KMS-11 (cell line): ENCODE measurements at regions not wholly inside any gene's neighbourhood (a gene's known extent, or its start where the extent isn't known, plus 50 kb on each side); places are given as distances from the start of the nearest gene placed in this dataset.

Experiments
- H2AFZ ChIP-seq: fragments of 200-600 bp; sonication (generic); 2 replicates; pipeline ENCODE4 v1.6.1; 2016; ENCODE audit warnings: antibody characterized with exemption, mixed run types, low read depth
- H3K27ac ChIP-seq: fragments of 200-600 bp; sonication (generic); 2 replicates; pipeline ENCODE4 v1.6.1; 2016; ENCODE audit warnings: mild to moderate bottlenecking, mixed run types
- H3K27me3 ChIP-seq: fragments of 200-600 bp; sonication (generic); 2 replicates; pipeline ENCODE4 v1.6.1; 2017; ENCODE audit warnings: mild to moderate bottlenecking, low read depth, mixed run types, moderate library complexity; ENCODE audit not compliant: insufficient read depth
- H3K36me3 ChIP-seq: fragments of 200-600 bp; sonication (generic); 2 replicates; pipeline ENCODE4 v1.6.1; 2017; ENCODE audit warnings: mild to moderate bottlenecking, mixed run types; ENCODE audit not compliant: insufficient read depth
- H3K4me1 ChIP-seq: fragments of 200-600 bp; sonication (generic); 2 replicates; pipeline ENCODE4 v1.6.1; 2016; ENCODE audit warnings: mild to moderate bottlenecking, low read depth, mixed run types; ENCODE audit not compliant: poor library complexity, severe bottlenecking
- H3K4me2 ChIP-seq: fragments of 200-600 bp; sonication (generic); 2 replicates; pipeline ENCODE4 v1.7.0; 2016; ENCODE audit warnings: mild to moderate bottlenecking, mixed run types
- H3K4me3 ChIP-seq: fragments of 200-600 bp; sonication (generic); IDR thresholded peaks from 2 replicates; pipeline ENCODE4 v1.6.1; 2017; ENCODE audit warnings: low read depth, low read length, mixed read lengths; ENCODE audit not compliant: insufficient read depth
- H3K79me2 ChIP-seq: fragments of 200-600 bp; sonication (generic); 2 replicates; pipeline ENCODE4 v1.6.1; 2016; ENCODE audit warnings: low read depth, mixed run types; ENCODE audit not compliant: insufficient read depth
- H3K9ac ChIP-seq: fragments of 200-600 bp; sonication (generic); 2 replicates; pipeline ENCODE4 v1.6.1; 2016; ENCODE audit warnings: mild to moderate bottlenecking, mixed run types
- H4K20me1 ChIP-seq: fragments of 200-600 bp; sonication (generic); 2 replicates; pipeline ENCODE4 v1.6.1; 2016; ENCODE audit warnings: mild to moderate bottlenecking, mixed run types; ENCODE audit not compliant: insufficient read depth
- CTCF ChIP-seq: fragments of 200-600 bp; sonication (generic); conservative IDR thresholded peaks from 2 replicates; pipeline ENCODE4 v1.6.1; 2017; ENCODE audit warnings: low read depth, mild to moderate bottlenecking, antibody characterized with exemption, low read length, moderate library complexity, mixed read lengths

GRCh38 chr20:40438161-40438830 is 250.7 kb downstream of the MAFB start:
- Histone ChIP-seq H3K36me3 (no peaks in the 10 kb centered on the region), H3K27me3 (no peaks in the 10 kb centered on the region), H3K9ac (no peak overlapping the region), H3K4me3 (no peak overlapping the region), H2AFZ (no peak overlapping the region), H3K79me2 (no peaks in the 10 kb centered on the region), H4K20me1 (no peaks in the 10 kb centered on the region), H3K4me2 (no peak overlapping the region), H3K27ac (no peak overlapping the region), H3K4me1 (no peaks in the 10 kb centered on the region)
- TF ChIP-seq CTCF = no peak

- H3K4me1 ChIP-seq = no peaks in the 10 kb centered on the region
- no peaks in the 10 kb centered on the region for H3K79me2 ChIP-seq
- no peaks in the 10 kb centered on the region for H3K27me3 ChIP-seq
- H3K9ac ChIP-seq = no peak overlapping the region
- no peak overlapping the region for H3K4me2 ChIP-seq
- no peak for TF ChIP-seq CTCF
- H3K36me3 ChIP-seq = no peaks in the 10 kb centered on the region
- H4K20me1 ChIP-seq = no peaks in the 10 kb centered on the region
- H3K4me3 ChIP-seq = no peak overlapping the region
- H2AFZ ChIP-seq = no peak overlapping the region
- H3K27ac ChIP-seq = no peak overlapping the region
These were observed 253.0 kb downstream of the MAFB start for GRCh38 chr20:40436011-40436410.

GRCh38 chr20:40435146-40435895 is 253.7 kb downstream of the MAFB start:
- Histone ChIP-seq H3K79me2 (no peaks in the 10 kb centered on the region), H2AFZ (no peak overlapping the region), H3K4me1 (no peaks in the 10 kb centered on the region), H3K9ac (no peak overlapping the region), H3K4me2 (no peak overlapping the region), H4K20me1 (no peaks in the 10 kb centered on the region), H3K27me3 (no peaks in the 10 kb centered on the region), H3K27ac (no peak overlapping the region), H3K4me3 (no peak overlapping the region), H3K36me3 (no peaks in the 10 kb centered on the region)
- TF ChIP-seq CTCF = no peak

- no peak for TF ChIP-seq CTCF
These were observed 254.9 kb downstream of the MAFB start for GRCh38 chr20:40434122-40434521.

More at GRCh38 chr20:40434122-40434521, 254.9 kb downstream of the MAFB start:
- Histone ChIP-seq H2AFZ (no peak overlapping the region), H3K27me3 (no peaks in the 10 kb centered on the region), H3K9ac (no peak overlapping the region), H3K27ac (no peak overlapping the region), H4K20me1 (no peaks in the 10 kb centered on the region), H3K79me2 (no peaks in the 10 kb centered on the region), H3K4me3 (no peak overlapping the region), H3K36me3 (no peaks in the 10 kb centered on the region), H3K4me1 (no peaks in the 10 kb centered on the region), H3K4me2 (no peak overlapping the region)
